WTC11 (cell line): ENCODE measurements at regions not wholly inside any gene's neighbourhood (a gene's known extent, or its start where the extent isn't known, plus 50 kb on each side); places are given as distances from the start of the nearest gene placed in this dataset.

Experiments used
- ATAC-seq: fragments of 200-7000 bp; cut with Tn5 transposase; 2 replicates; pipeline ENCODE4 v1.10.0; 2021; ENCODE audit warnings: mild to moderate bottlenecking, moderate library complexity
- CTCF ChIA-PET: fragments of 300-600 bp; sonication (Branson Sonifier 250); formaldehyde crosslinking; loops from one replicate; lab custom pipeline; 2021; ENCODE audit warnings: antibody characterized with exemption; lab: Charles Lee
- POLR2A ChIA-PET: fragments of 350-600 bp; sonication (Branson Sonifier 250); formaldehyde crosslinking; loops from one replicate; lab custom pipeline; 2021; ENCODE audit warnings: antibody characterized with exemption; lab: Charles Lee
- DNase-seq: peaks from one replicate; pipeline ENCODE4 v3.0.0; 2021; ENCODE audit warnings: low spot score
- H3K27ac Mint-ChIP-seq: 2 replicates; pipeline ENCODE4 v1.8.0; 2021; ENCODE audit warnings: mixed read lengths
- H3K27me3 Mint-ChIP-seq: 2 replicates; pipeline ENCODE4 v1.8.0; 2021; ENCODE audit warnings: low read depth, mild to moderate bottlenecking, moderate library complexity, mixed read lengths
- H3K36me3 Mint-ChIP-seq: 2 replicates; pipeline ENCODE4 v1.8.0; 2021; ENCODE audit warnings: mixed read lengths
- H3K4me1 Mint-ChIP-seq: 2 replicates; pipeline ENCODE4 v1.8.0; 2022; ENCODE audit warnings: mixed read lengths
- H3K4me3 Mint-ChIP-seq: 2 replicates; pipeline ENCODE4 v1.8.0; 2021; ENCODE audit warnings: mild to moderate bottlenecking, moderate library complexity, mixed read lengths
- H3K9me3 Mint-ChIP-seq: 2 replicates; pipeline ENCODE4 v1.8.0; 2021; ENCODE audit warnings: mixed read lengths
- AFF4 ChIP-seq: sonication (generic); formaldehyde crosslinking; IDR thresholded peaks from 2 replicates; pipeline ENCODE4 v1.8.1; 2023; ENCODE audit warnings: mild to moderate bottlenecking, missing genetic modification reagents, borderline replicate concordance
- ATF1 ChIP-seq: sonication (generic); formaldehyde crosslinking; IDR thresholded peaks from 2 replicates; pipeline ENCODE4 v1.8.1; 2023; ENCODE audit warnings: mild to moderate bottlenecking, moderate library complexity, missing genetic modification reagents
- ATF3 ChIP-seq: sonication (generic); formaldehyde crosslinking; conservative IDR thresholded peaks from 2 replicates; pipeline ENCODE4 v1.8.1; 2022; ENCODE audit warnings: mild to moderate bottlenecking, missing genetic modification reagents
- CREB1 ChIP-seq: sonication (generic); formaldehyde crosslinking; IDR thresholded peaks from 2 replicates; pipeline ENCODE4 v1.8.0; 2023; ENCODE audit warnings: mild to moderate bottlenecking, missing genetic modification reagents
- CREM ChIP-seq: sonication (generic); formaldehyde crosslinking; IDR thresholded peaks from 2 replicates; pipeline ENCODE4 v1.8.1; 2022; ENCODE audit warnings: mild to moderate bottlenecking, missing genetic modification reagents, moderate library complexity
- CTCF ChIP-seq: fragments of 200-600 bp; IDR thresholded peaks from 2 replicates; pipeline ENCODE4 v1.8.0; 2022; ENCODE audit warnings: antibody characterized with exemption
- ESRRA ChIP-seq: sonication (generic); formaldehyde crosslinking; IDR thresholded peaks from 2 replicates; pipeline ENCODE4 v1.8.1; 2022; ENCODE audit warnings: mild to moderate bottlenecking, missing genetic modification reagents, borderline replicate concordance
- FOXJ3 ChIP-seq: sonication (generic); formaldehyde crosslinking; IDR thresholded peaks from 2 replicates; pipeline ENCODE4 v1.9.0; 2021; ENCODE audit warnings: missing genetic modification reagents, mild to moderate bottlenecking, borderline replicate concordance
- GABPB1 ChIP-seq: sonication (generic); formaldehyde crosslinking; IDR thresholded peaks from 2 replicates; pipeline ENCODE4 v1.8.1; 2023; ENCODE audit warnings: mild to moderate bottlenecking, missing genetic modification reagents
- GRHL2 ChIP-seq: fragments of 250-450 bp; sonication (Bioruptor Pico); IDR thresholded peaks from 2 replicates; pipeline ENCODE4 v1.8.0; 2022; ENCODE audit warnings: mild to moderate bottlenecking, moderate library complexity; ENCODE audit not compliant: insufficient replicate concordance, severe bottlenecking
- GTF2I ChIP-seq: fragments of 250-450 bp; sonication (Bioruptor Pico); conservative IDR thresholded peaks from 2 replicates; pipeline ENCODE4 v1.4.0; 2021; ENCODE audit warnings: mild to moderate bottlenecking
- HMGA2 ChIP-seq: fragments of 250-450 bp; sonication (Bioruptor Pico); IDR thresholded peaks from 2 replicates; pipeline ENCODE4 v1.4.0; 2021; ENCODE audit warnings: mild to moderate bottlenecking, moderate library complexity
- NFATC4 ChIP-seq: fragments of 250-450 bp; sonication (Bioruptor Pico); IDR thresholded peaks from 2 replicates; pipeline ENCODE4 v1.9.0; 2021; ENCODE audit warnings: mild to moderate bottlenecking
- NFE2L1 ChIP-seq: sonication (generic); formaldehyde crosslinking; IDR thresholded peaks from 2 replicates; pipeline ENCODE4 v1.8.1; 2023; ENCODE audit warnings: missing genetic modification reagents
- NFYB ChIP-seq: sonication (generic); formaldehyde crosslinking; conservative IDR thresholded peaks from 2 replicates; pipeline ENCODE4 v1.8.0; 2022; ENCODE audit warnings: low read depth, missing genetic modification reagents
- RELA ChIP-seq: sonication (generic); formaldehyde crosslinking; IDR thresholded peaks from 2 replicates; pipeline ENCODE4 v1.8.1; 2022; ENCODE audit warnings: missing genetic modification reagents, mild to moderate bottlenecking, borderline replicate concordance
- SMAD4 ChIP-seq: sonication (generic); formaldehyde crosslinking; IDR thresholded peaks from 2 replicates; pipeline ENCODE4 v1.8.0; 2022; ENCODE audit warnings: mild to moderate bottlenecking, missing genetic modification reagents
- TEAD1 ChIP-seq: sonication (generic); formaldehyde crosslinking; IDR thresholded peaks from 2 replicates; pipeline ENCODE4 v1.8.0; 2022; ENCODE audit warnings: mild to moderate bottlenecking, missing genetic modification reagents
- TP53 ChIP-seq: sonication (generic); formaldehyde crosslinking; IDR thresholded peaks from 2 replicates; pipeline ENCODE4 v1.8.1; 2023; ENCODE audit warnings: mild to moderate bottlenecking, missing genetic modification reagents
- ZBTB21 ChIP-seq: sonication (generic); formaldehyde crosslinking; IDR thresholded peaks from 2 replicates; pipeline ENCODE4 v1.8.1; 2023; ENCODE audit warnings: mild to moderate bottlenecking, missing genetic modification reagents, borderline replicate concordance
- ZMAT4 ChIP-seq: fragments of 250-450 bp; sonication (Bioruptor Pico); IDR thresholded peaks from 2 replicates; pipeline ENCODE4 v1.9.0; 2021; ENCODE audit warnings: mild to moderate bottlenecking
- ZNF121 ChIP-seq: sonication (generic); formaldehyde crosslinking; IDR thresholded peaks from 2 replicates; pipeline ENCODE4 v1.8.0; 2023; ENCODE audit warnings: missing genetic modification reagents
- ZNF512 ChIP-seq: sonication (generic); formaldehyde crosslinking; IDR thresholded peaks from 2 replicates; pipeline ENCODE4 v1.8.1; 2022; ENCODE audit warnings: missing genetic modification reagents, borderline replicate concordance

- TF ChIP-seq AFF4 (CRISPR knock-in tag) (no peak), NFE2L1 (CRISPR knock-in tag) (no peak), GABPB1 (CRISPR knock-in tag) (no peak), ESRRA (no peak), ZNF512 (CRISPR knock-in tag) (no peak), ATF3 (CRISPR knock-in tag) (no peak)
These were observed 147.1 kb downstream of the MRPL14 start (continued) for GRCh38 chr6:43980004-43980795.

- POLR2A ChIA-PET = no interaction called here
- Mint-ChIP-seq H3K9me3 (peaks cover 10% of the 10 kb centered on the region), H3K27ac (no peak overlapping the region), H3K27me3 (peaks cover 5% of the 10 kb centered on the region)
- ATAC-seq = no peak
- TF ChIP-seq ZMAT4 (CRISPR knock-in tag) (no peak), TEAD1 (no peak), CREM (CRISPR knock-in tag) (no peak), TP53 (CRISPR knock-in tag) (no peak), CREB1 (CRISPR knock-in tag) (no peak), GTF2I (CRISPR knock-in tag) (no peak), GRHL2 (no peak), RELA (CRISPR knock-in tag) (no peak), FOXJ3 (CRISPR knock-in tag) (no peak), ATF1 (no peak), NFATC4 (CRISPR knock-in tag) (no peak), ATF3 (CRISPR knock-in tag) (no peak), ZBTB21 (no peak), HMGA2 (CRISPR knock-in tag) (no peak), SMAD4 (CRISPR knock-in tag) (no peak), CTCF (no peak), ZNF121 (CRISPR knock-in tag) (no peak), NFYB (CRISPR knock-in tag) (no peak)
- TF ChIP-seq, all 79 proteins: peak for 0
- CTCF ChIA-PET = interaction anchor here (0.8 to 2.5 kb wide), 2 partner anchors 26 to 99 kb away, joined by 3 to 9 read pairs; no protein-coding TSS in a partner anchor
- H3K36me3 Mint-ChIP-seq = no peaks in the 10 kb centered on the region
- H3K4me1 Mint-ChIP-seq = peaks cover 6% of the 10 kb centered on the region
- H3K4me3 Mint-ChIP-seq = no peak overlapping the region
- DNase-seq = no peak
These were observed 147.7 kb downstream of the MRPL14 start for GRCh38 chr6:43979525-43979924.
